ENCODE measurements at regions not wholly inside any gene's neighbourhood (a gene's known extent, or its start where the extent isn't known, plus 50 kb on each side); places are given as distances from the start of the nearest gene placed in this dataset.

DNA sequence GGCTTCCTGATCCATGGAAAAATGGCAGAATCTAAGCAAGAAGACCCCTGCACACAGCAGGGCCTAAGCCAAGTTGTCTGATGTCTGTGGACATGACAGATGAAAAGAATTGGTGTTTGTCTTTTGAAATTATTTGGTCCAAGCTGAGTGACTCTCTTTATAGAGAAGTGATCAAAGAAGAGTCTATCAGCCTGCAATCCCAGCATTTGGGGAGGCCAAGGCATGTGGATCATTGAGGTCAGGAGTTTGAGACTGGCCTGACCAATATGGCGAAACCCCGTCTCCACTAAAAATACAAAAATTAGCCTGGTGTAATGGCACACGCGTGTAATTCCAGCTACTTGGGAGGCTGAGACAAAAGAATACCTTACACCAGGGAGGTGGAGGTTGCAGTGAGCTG is 64.8 kb upstream of the TUNAR start:
- Histone ChIP-seq H3K27me3 (ENCODE audit: control insufficient read depth, insufficient read depth, low read length) (no peaks in the 10 kb centered on the region), H3K4me3 (ENCODE audit: low read depth, low read length) (no peak overlapping the region), H3K36me3 (ENCODE audit: control insufficient read depth, insufficient read depth, low read length) (no peaks in the 10 kb centered on the region)
- DNase-seq (ENCODE audit: low read depth) = no peak
- TF ChIP-seq, protein P1, sequence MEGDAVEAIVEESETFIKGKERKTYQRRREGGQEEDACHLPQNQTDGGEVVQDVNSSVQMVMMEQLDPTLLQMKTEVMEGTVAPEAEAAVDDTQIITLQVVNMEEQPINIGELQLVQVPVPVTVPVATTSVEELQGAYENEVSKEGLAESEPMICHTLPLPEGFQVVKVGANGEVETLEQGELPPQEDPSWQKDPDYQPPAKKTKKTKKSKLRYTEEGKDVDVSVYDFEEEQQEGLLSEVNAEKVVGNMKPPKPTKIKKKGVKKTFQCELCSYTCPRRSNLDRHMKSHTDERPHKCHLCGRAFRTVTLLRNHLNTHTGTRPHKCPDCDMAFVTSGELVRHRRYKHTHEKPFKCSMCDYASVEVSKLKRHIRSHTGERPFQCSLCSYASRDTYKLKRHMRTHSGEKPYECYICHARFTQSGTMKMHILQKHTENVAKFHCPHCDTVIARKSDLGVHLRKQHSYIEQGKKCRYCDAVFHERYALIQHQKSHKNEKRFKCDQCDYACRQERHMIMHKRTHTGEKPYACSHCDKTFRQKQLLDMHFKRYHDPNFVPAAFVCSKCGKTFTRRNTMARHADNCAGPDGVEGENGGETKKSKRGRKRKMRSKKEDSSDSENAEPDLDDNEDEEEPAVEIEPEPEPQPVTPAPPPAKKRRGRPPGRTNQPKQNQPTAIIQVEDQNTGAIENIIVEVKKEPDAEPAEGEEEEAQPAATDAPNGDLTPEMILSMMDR (IDR thresholded peaks at IDR 0.05; ENCODE audit: insufficient read depth, low read depth, low read length) = no peak
- CTCF ChIA-PET = no interaction called here
- POLR2A ChIA-PET = no interaction called here

DNA sequence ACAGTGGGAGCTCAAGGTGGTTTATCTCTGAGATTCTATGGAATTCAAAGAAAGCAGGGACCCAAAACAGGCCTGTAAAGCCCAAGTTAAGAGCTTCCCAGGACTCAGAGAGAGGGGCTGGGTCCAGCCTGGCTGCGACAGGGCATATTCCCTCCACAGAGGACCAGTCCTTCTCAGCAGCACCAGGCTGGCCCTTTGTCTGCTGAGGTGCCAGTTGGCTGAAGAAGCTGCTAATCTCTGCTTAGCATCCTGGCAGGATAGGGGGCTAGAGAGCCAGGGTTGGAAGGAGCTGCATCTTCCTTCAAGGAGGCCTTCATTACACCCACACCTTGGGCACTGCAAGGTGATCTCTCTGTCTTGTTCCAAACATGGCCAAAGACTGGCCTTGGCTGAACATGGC is 68.3 kb upstream of the TUNAR start:
- DNase-seq (ENCODE audit: low read depth) = no peak
- Histone ChIP-seq H3K27me3 (ENCODE audit: control insufficient read depth, insufficient read depth, low read length) (no peaks in the 10 kb centered on the region), H3K4me3 (ENCODE audit: low read depth, low read length) (no peak overlapping the region), H3K36me3 (ENCODE audit: control insufficient read depth, insufficient read depth, low read length) (no peaks in the 10 kb centered on the region)
- ChIA-PET POLR2A (no interaction called here), CTCF (interaction anchor here (0.8 to 1.5 kb wide), 2 partner anchors 10 to 34 kb away, joined by 3 to 5 read pairs; no protein-coding TSS in a partner anchor)
- TF ChIP-seq, protein P1 (IDR thresholded peaks at IDR 0.05; ENCODE audit: insufficient read depth, low read depth, low read length) = no peak

DNA sequence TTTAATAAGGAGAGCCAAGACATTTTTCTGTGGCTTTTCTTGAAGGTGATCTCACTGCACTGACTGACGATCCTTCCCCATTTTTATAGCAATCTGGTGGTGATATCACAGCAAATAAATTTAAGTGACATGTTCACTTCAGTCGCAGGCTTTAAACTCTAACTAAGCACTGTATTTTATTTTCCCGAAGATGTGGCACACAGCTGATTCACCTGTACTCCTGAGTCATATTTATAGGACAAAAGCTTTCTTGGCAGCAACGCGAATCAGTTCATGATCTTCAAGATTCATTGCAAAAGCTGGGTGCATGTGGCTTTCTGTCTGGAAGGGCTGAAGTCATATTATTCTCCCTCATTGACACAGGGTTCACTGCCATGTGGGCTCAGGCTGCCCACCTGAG is 79.8 kb upstream of the TUNAR start:
- TF ChIP-seq, protein P1 (IDR thresholded peaks at IDR 0.05; ENCODE audit: insufficient read depth, low read depth, low read length) = no peak
- ChIA-PET CTCF (interaction anchor here (0.9 to 1.2 kb wide), 2 partner anchors 16 to 23 kb away, joined by 3 to 5 read pairs; no protein-coding TSS in a partner anchor), POLR2A (no interaction called here)
- Histone ChIP-seq H3K4me3 (ENCODE audit: low read depth, low read length) (no peak overlapping the region), H3K27me3 (ENCODE audit: control insufficient read depth, insufficient read depth, low read length) (no peaks in the 10 kb centered on the region), H3K36me3 (ENCODE audit: control insufficient read depth, insufficient read depth, low read length) (no peaks in the 10 kb centered on the region)
- no peak for DNase-seq (ENCODE audit: low read depth)

DNA sequence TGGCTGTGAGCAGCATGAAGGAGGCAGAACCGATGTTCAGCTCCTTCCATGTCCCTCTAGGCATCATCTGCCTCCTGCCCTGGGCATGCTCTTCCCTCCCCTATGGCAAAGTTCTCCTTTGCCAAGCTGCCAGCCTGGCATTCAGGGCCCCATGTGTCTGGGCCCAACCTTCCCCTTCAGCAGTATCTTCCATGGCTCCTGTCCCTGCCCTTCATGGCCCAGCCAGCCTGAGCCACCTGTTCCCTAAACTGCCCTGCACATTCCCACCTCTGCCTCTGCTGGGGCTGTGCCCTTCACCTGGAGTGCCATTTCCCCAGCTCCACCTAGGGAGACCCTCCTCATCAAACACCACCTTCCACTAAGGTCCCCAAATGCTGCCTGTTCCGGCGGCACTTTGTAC is 74.0 kb upstream of the TCL1A start:
- TF ChIP-seq, protein P1 (IDR thresholded peaks at IDR 0.05; ENCODE audit: insufficient read depth, low read depth, low read length) = no peak
- ChIA-PET POLR2A (no interaction called here), CTCF (no interaction called here)
- H3K36me3 ChIP-seq (ENCODE audit: control insufficient read depth, insufficient read depth, low read length) = no peaks in the 10 kb centered on the region
- H3K4me3 ChIP-seq (ENCODE audit: low read depth, low read length) = no peak overlapping the region
- no peak for DNase-seq (ENCODE audit: low read depth)
- H3K27me3 ChIP-seq (ENCODE audit: control insufficient read depth, insufficient read depth, low read length) = no peaks in the 10 kb centered on the region

DNA sequence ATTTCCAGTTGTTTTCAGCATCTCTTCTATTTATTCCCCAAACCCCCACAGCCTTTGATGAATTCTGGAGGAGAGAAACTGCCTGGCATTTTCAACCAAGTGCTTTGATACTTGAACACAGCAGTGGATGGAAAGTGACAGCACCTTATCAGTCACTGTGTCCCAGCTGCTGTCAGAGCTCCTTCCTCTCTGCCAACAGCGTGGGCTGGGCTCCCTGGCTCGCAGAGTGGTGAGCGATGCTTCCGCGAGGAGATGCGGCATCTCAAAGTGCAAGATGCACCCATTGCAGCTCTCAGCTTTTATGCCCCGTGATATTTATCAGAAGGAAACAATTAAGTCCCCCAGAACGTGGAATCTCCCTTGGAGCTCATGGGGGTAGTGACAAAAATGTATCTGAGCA is 72.6 kb upstream of the TCL1A start:
- TF ChIP-seq, protein P1 (IDR thresholded peaks at IDR 0.05; ENCODE audit: insufficient read depth, low read depth, low read length) = no peak
- H3K27me3 ChIP-seq (ENCODE audit: control insufficient read depth, insufficient read depth, low read length) = no peaks in the 10 kb centered on the region
- DNase-seq (ENCODE audit: low read depth) = no peak
- POLR2A ChIA-PET = no interaction called here
- CTCF ChIA-PET = no interaction called here
- H3K36me3 ChIP-seq (ENCODE audit: control insufficient read depth, insufficient read depth, low read length) = no peaks in the 10 kb centered on the region
- no peak overlapping the region for H3K4me3 ChIP-seq (ENCODE audit: low read depth, low read length)

Data from BJ (cell line).